Neural cell (in vitro differentiated cells): ENCODE measurements at regions not wholly inside any gene's neighbourhood (a gene's known extent, or its start where the extent isn't known, plus 50 kb on each side); places are given as distances from the start of the nearest gene placed in this dataset.

Experiments
- H2AFZ ChIP-seq: fragments of 200-600, 300-800 bp; sonication (generic), shearing (Covaris generic); 2 replicates; pipeline ENCODE4 v1.6.0; 2014; ENCODE audit warnings: low read depth, mild to moderate bottlenecking, antibody characterized with exemption, low read length, moderate library complexity
- H3F3A ChIP-seq: fragments of 200-600 bp; shearing (Covaris generic); 2 replicates; pipeline ENCODE4 v1.6.1; 2016; ENCODE audit warnings: mild to moderate bottlenecking, moderate library complexity, mixed read lengths, antibody characterized with exemption, low read length; ENCODE audit not compliant: insufficient read depth, poor library complexity, severe bottlenecking
- H3K27ac ChIP-seq: fragments of 200-600, 300-800 bp; sonication (generic), shearing (Covaris generic); 2 replicates; pipeline ENCODE4 v1.5.1; 2014; ENCODE audit warnings: mild to moderate bottlenecking, low read length, moderate library complexity
- H3K27me3 ChIP-seq: fragments of 300-800, 200-600 bp; sonication (generic), shearing (Covaris generic); 2 replicates; pipeline ENCODE4 v1.6.0; 2014; ENCODE audit warnings: mild to moderate bottlenecking, low read depth, low read length, moderate library complexity; ENCODE audit not compliant: insufficient read depth
- H3K36me3 ChIP-seq: fragments of 300-800, 200-600 bp; sonication (generic), shearing (Covaris generic); 2 replicates; pipeline ENCODE4 v1.5.1; 2014; ENCODE audit warnings: mild to moderate bottlenecking, antibody characterized with exemption, low read length, moderate library complexity; ENCODE audit not compliant: insufficient read depth
- H3K4me2 ChIP-seq: fragments of 300-800, 200-600 bp; sonication (generic), shearing (Covaris generic); 2 replicates; pipeline ENCODE4 v1.6.0; 2014; ENCODE audit warnings: mild to moderate bottlenecking, low read length
- H3K4me3 ChIP-seq: fragments of 300-800, 200-600 bp; sonication (generic), shearing (Covaris generic); 2 replicates; pipeline ENCODE4 v1.5.1; 2014; ENCODE audit warnings: mild to moderate bottlenecking, low read length, moderate library complexity
- H3K79me2 ChIP-seq: fragments of 200-600 bp; shearing (Covaris generic); replicated peaks from 2 replicates; pipeline ENCODE4 v1.6.0; 2014; ENCODE audit warnings: mild to moderate bottlenecking, low read length, moderate library complexity; ENCODE audit not compliant: insufficient read depth
- H3K9ac ChIP-seq: fragments of 300-800, 200-600 bp; sonication (generic), shearing (Covaris generic); 2 replicates; pipeline ENCODE4 v1.6.1; 2016; ENCODE audit warnings: mild to moderate bottlenecking, low read length, mixed read lengths
- H3K9me2 ChIP-seq: fragments of 200-600 bp; shearing (Covaris generic); 2 replicates; pipeline ENCODE4 v1.6.1; 2016; ENCODE audit warnings: mild to moderate bottlenecking, low read length, mixed read lengths; ENCODE audit not compliant: insufficient read depth
- H3K9me3 ChIP-seq: fragments of 200-600, 300-800 bp; sonication (generic), shearing (Covaris generic); 2 replicates; pipeline ENCODE4 v1.6.1; 2016; ENCODE audit warnings: mild to moderate bottlenecking, mixed run types, low read length, moderate library complexity, mixed read lengths
- H4K20me1 ChIP-seq: fragments of 200-600 bp; shearing (Covaris generic); 2 replicates; pipeline ENCODE4 v1.6.1; 2016; ENCODE audit warnings: mild to moderate bottlenecking, mixed run types; ENCODE audit not compliant: insufficient read depth
- EP300 ChIP-seq: fragments of 450-650 bp; conservative IDR thresholded peaks from 2 replicates; pipeline ENCODE4 v1.6.1; 2014; ENCODE audit warnings: antibody characterized with exemption, mild to moderate bottlenecking, moderate library complexity; ENCODE audit not compliant: poor library complexity, severe bottlenecking
- EZH2 ChIP-seq: fragments of 200-600, 300-800 bp; shearing (Covaris generic), sonication (generic); IDR thresholded peaks from 2 replicates; pipeline ENCODE4 v1.6.1; 2014; ENCODE audit warnings: antibody characterized with exemption, low read length, borderline replicate concordance, mild to moderate bottlenecking; ENCODE audit not compliant: insufficient read depth, poor library complexity, severe bottlenecking
- MXI1 ChIP-seq: fragments of 450-650 bp; conservative IDR thresholded peaks from 2 replicates; pipeline ENCODE4 v1.6.1; 2014; ENCODE audit warnings: antibody characterized with exemption, mild to moderate bottlenecking; ENCODE audit not compliant: poor library complexity, severe bottlenecking
- POLR2AphosphoS5 ChIP-seq: IDR thresholded peaks from 2 replicates; pipeline ENCODE4 v1.6.1; 2012
- RAD21 ChIP-seq: fragments of 450-650 bp; conservative IDR thresholded peaks from 2 replicates; pipeline ENCODE4 v1.6.1; 2014; ENCODE audit warnings: antibody characterized with exemption, mild to moderate bottlenecking, moderate library complexity
- REST ChIP-seq: IDR thresholded peaks from 2 replicates; pipeline ENCODE4 v1.6.1; 2012; ENCODE audit warnings: borderline replicate concordance
- SMC3 ChIP-seq: fragments of 450-650 bp; conservative IDR thresholded peaks from 2 replicates; pipeline ENCODE4 v1.6.1; 2014; ENCODE audit warnings: antibody characterized with exemption, mild to moderate bottlenecking, moderate library complexity; ENCODE audit not compliant: poor library complexity
- TAF1 ChIP-seq: IDR thresholded peaks from 2 replicates; pipeline ENCODE4 v1.6.1; 2012; ENCODE audit warnings: low read depth
- TF ChIP-seq, protein P1 (sequence below): fragments of 450-650 bp; IDR thresholded peaks from 2 replicates; pipeline ENCODE4 v1.5.1; 2014; ENCODE audit warnings: antibody characterized with exemption, mild to moderate bottlenecking, moderate library complexity; ENCODE audit not compliant: poor library complexity, severe bottlenecking

GRCh38 chr2:149719695-149720094, 132.1 kb upstream of the MMADHC start:
- Histone ChIP-seq H4K20me1 (no peaks in the 10 kb centered on the region), H3K9me2 (no peaks in the 10 kb centered on the region), H3K4me3 (no peak overlapping the region), H3K36me3 (no peaks in the 10 kb centered on the region), H3K27me3 (no peaks in the 10 kb centered on the region), H3K9ac (no peak overlapping the region), H3K9me3 (no peaks in the 10 kb centered on the region), H3F3A (no peaks in the 10 kb centered on the region), H3K4me2 (no peak overlapping the region), H3K27ac (no peak overlapping the region), H3K79me2 (no peaks in the 10 kb centered on the region), H2AFZ (no peak overlapping the region)
- TF ChIP-seq TAF1 (no peak), EP300 (no peak), SMC3 (no peak), EZH2 (no peak), MXI1 (no peak), POLR2AphosphoS5 (no peak), REST (no peak)

DNA sequence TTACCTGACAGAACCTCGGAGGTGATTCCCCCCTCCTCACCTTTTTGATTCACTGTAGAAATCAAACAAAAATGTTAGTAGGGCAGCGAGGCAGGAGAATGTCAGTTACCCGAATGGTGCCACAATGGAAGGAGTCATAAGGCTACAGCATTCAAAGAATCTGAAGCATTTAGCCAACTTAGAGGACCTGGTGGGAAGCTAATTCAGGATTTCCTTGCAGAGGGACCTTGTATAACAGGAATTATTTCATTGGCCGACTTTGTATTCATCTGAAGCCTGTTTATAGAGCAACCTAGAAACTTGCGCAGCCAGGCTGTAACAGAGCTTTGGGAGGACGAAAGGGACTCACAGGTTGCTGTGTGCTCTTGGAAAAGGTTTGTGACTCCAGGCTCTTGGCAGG, 129.1 kb upstream of the MMADHC start:
- Histone ChIP-seq H4K20me1 (no peaks in the 10 kb centered on the region), H3K9ac (no peak overlapping the region), H3K27ac (no peak overlapping the region), H3K9me3 (no peaks in the 10 kb centered on the region), H3F3A (no peaks in the 10 kb centered on the region), H3K79me2 (no peaks in the 10 kb centered on the region), H3K27me3 (no peaks in the 10 kb centered on the region), H3K9me2 (no peaks in the 10 kb centered on the region), H3K4me2 (no peak overlapping the region), H2AFZ (no peak overlapping the region), H3K4me3 (no peak overlapping the region), H3K36me3 (no peaks in the 10 kb centered on the region)
- TF ChIP-seq TAF1: no peak
- TF ChIP-seq, protein P1, sequence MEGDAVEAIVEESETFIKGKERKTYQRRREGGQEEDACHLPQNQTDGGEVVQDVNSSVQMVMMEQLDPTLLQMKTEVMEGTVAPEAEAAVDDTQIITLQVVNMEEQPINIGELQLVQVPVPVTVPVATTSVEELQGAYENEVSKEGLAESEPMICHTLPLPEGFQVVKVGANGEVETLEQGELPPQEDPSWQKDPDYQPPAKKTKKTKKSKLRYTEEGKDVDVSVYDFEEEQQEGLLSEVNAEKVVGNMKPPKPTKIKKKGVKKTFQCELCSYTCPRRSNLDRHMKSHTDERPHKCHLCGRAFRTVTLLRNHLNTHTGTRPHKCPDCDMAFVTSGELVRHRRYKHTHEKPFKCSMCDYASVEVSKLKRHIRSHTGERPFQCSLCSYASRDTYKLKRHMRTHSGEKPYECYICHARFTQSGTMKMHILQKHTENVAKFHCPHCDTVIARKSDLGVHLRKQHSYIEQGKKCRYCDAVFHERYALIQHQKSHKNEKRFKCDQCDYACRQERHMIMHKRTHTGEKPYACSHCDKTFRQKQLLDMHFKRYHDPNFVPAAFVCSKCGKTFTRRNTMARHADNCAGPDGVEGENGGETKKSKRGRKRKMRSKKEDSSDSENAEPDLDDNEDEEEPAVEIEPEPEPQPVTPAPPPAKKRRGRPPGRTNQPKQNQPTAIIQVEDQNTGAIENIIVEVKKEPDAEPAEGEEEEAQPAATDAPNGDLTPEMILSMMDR: no peak
- TF ChIP-seq EZH2: no peak
- no peak for TF ChIP-seq RAD21
- TF ChIP-seq EP300: no peak

DNA sequence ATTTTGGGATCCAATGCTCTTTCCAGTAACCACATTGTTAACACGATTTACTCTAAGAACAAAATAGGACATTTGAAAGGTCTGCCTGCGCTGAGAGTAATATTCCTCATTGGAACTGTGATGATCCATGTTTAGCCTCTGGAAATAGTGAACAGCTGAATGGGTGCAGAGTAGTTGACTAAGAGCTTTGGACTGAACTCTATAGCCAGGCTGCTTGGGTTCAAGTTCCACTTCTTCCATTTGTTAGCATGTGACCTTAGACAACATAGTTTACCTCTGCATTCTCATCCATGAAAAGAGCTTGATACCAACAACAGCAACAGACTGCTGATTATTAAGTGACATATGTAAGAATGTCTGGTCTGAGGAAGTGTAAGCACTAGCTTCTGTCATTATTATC, 128.3 kb upstream of the MMADHC start:
- Histone ChIP-seq H2AFZ (no peak overlapping the region), H3K9me2 (no peaks in the 10 kb centered on the region), H3K9me3 (no peaks in the 10 kb centered on the region), H3F3A (no peaks in the 10 kb centered on the region), H3K79me2 (no peaks in the 10 kb centered on the region), H3K36me3 (no peaks in the 10 kb centered on the region), H3K4me2 (no peak overlapping the region), H3K27me3 (no peaks in the 10 kb centered on the region), H3K9ac (no peak overlapping the region), H3K27ac (no peak overlapping the region), H4K20me1 (no peaks in the 10 kb centered on the region), H3K4me3 (no peak overlapping the region)
- no peak for TF ChIP-seq EZH2
- peak; percentile 64 for TF ChIP-seq EP300
